Nephron (organoid): ENCODE measurements at regions not wholly inside any gene's neighbourhood (a gene's known extent, or its start where the extent isn't known, plus 50 kb on each side); places are given as distances from the start of the nearest gene placed in this dataset.
A peak's percentile ranks its signal among the peaks of the same experiment; 100 is the strongest.

Experiments
- H3K27ac Mint-ChIP-seq, 3 experiments: 2 replicates each; pipeline ENCODE4 v1.8.0; 2020; ENCODE audit warnings: mixed read lengths in 3 of 3, mild to moderate bottlenecking in 2 of 3, moderate library complexity in 1 of 3
- H3K27me3 Mint-ChIP-seq: 2 replicates; pipeline ENCODE4 v1.8.0; 2021; ENCODE audit warnings: low read depth, mild to moderate bottlenecking, moderate library complexity, mixed read lengths
- H3K36me3 Mint-ChIP-seq: 2 replicates; pipeline ENCODE4 v1.8.0; 2020; ENCODE audit warnings: low read depth, mixed read lengths
- H3K4me1 Mint-ChIP-seq: 2 replicates; pipeline ENCODE4 v1.8.0; 2020; ENCODE audit warnings: mixed read lengths
- H3K4me3 Mint-ChIP-seq, 3 experiments: 2 replicates each; pipeline ENCODE4 v1.8.0; 2020; ENCODE audit warnings: mild to moderate bottlenecking in 3 of 3, mixed read lengths in 3 of 3, moderate library complexity in 2 of 3
- H3K9me3 Mint-ChIP-seq: 2 replicates; pipeline ENCODE4 v1.8.0; 2020; ENCODE audit warnings: mixed read lengths
- TF ChIP-seq, protein P1 (sequence below), 3 experiments: fragments of 200-600 bp; sonication (generic); IDR thresholded peaks; one replicate each; pipeline ENCODE4 v1.5.0; 2021; ENCODE audit warnings: antibody characterized with exemption in 3 of 3; ENCODE audit not compliant: unreplicated experiment in 3 of 3

DNA sequence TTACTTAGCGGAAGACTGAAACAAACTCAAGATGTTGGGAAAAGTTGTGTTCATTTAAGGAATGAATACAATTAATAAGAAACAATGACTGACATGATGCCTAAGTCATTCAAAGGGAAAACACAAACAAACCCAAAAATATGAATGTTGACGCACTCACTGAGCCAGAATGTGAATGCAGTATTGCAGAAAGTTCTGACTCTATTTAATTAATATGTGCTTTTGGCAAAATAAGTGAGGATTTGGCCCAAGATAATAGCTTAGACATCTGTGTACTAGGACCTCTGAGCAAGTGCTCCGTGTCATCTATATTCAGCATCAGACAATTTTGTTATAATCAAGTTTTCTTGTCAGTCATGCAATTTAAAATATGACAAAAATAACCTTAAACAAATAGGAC is 1138.8 kb upstream of the NXPH2 start:
- Mint-ChIP-seq H3K4me3 (no peak overlapping the region), H3K9me3 (peaks cover 5% of the 10 kb centered on the region), H3K4me1 (peaks cover 4% of the 10 kb centered on the region), H3K27ac (no peak overlapping the region), H3K27me3 (no peaks in the 10 kb centered on the region), H3K36me3 (no peaks in the 10 kb centered on the region)
- TF ChIP-seq, protein P1, sequence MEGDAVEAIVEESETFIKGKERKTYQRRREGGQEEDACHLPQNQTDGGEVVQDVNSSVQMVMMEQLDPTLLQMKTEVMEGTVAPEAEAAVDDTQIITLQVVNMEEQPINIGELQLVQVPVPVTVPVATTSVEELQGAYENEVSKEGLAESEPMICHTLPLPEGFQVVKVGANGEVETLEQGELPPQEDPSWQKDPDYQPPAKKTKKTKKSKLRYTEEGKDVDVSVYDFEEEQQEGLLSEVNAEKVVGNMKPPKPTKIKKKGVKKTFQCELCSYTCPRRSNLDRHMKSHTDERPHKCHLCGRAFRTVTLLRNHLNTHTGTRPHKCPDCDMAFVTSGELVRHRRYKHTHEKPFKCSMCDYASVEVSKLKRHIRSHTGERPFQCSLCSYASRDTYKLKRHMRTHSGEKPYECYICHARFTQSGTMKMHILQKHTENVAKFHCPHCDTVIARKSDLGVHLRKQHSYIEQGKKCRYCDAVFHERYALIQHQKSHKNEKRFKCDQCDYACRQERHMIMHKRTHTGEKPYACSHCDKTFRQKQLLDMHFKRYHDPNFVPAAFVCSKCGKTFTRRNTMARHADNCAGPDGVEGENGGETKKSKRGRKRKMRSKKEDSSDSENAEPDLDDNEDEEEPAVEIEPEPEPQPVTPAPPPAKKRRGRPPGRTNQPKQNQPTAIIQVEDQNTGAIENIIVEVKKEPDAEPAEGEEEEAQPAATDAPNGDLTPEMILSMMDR (IDR thresholded peaks at IDR 0.05; ENCODE audit: unreplicated experiment in 3 of 3): no peak

DNA sequence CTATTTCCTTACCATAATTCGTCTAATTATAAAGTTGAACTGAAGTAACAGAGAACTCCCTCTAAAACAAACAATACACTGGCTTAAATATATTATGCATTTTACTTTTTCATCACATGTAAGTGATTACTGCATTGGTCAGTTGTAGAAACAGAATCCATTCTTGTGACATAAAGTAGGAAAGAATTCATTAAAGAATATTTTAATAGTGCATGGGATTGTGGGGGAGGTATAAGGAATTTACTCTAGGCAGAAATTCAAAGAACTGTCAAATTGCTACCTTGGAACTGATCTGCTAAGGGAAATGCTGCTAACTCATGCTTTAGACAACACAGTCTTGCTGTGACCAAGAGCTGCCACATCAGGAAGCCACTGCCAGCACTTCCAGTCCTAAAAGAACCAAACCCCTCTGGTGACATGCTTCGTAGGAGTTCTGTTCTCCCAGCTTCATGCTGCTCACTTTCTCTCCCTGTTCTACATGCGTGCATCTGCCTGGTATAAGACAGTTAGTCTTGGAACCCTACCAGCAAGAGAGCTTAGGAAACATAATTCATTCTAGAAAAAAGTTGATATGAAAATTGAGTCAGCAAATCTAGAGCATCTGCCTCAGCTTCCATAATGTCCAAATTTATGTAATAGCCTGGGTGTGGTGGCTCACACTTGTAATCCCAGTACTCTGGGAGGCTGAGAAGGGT is 1137.6 kb upstream of the NXPH2 start:
- peak overlapping the region in 2 of 3 experiments; percentile 8 to 19 for H3K27ac Mint-ChIP-seq
- H3K36me3 Mint-ChIP-seq: peaks cover 1% of the 10 kb centered on the region
- TF ChIP-seq, protein P1 (IDR thresholded peaks at IDR 0.05; ENCODE audit: unreplicated experiment in 3 of 3): no peak
- H3K27me3 Mint-ChIP-seq: no peaks in the 10 kb centered on the region
- H3K4me1 Mint-ChIP-seq: peaks cover 4% of the 10 kb centered on the region
- H3K4me3 Mint-ChIP-seq: no peak overlapping the region
- peaks cover 7% of the 10 kb centered on the region for H3K9me3 Mint-ChIP-seq

DNA sequence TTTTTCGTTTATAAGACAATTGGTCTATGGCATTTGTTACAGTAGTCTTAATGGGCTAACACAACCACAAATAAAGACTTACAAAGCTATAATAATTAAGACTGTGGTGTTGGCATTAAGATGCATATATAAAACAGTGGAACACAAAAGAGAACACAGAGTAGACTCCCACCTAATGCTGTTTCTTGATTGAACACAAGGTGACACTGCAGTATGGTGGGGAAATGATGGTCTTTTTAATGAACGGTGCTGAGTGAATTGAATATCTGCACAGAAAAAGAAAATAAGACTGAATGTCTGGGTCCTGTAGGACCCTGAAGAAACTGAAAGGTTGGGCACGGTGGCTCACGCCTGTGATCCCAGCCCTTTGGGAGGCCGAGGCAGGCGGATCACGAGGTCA is 1136.6 kb upstream of the NXPH2 start:
- Mint-ChIP-seq H3K27ac (no peak overlapping the region), H3K36me3 (peaks cover 7% of the 10 kb centered on the region), H3K4me1 (peaks cover 4% of the 10 kb centered on the region), H3K4me3 (no peak overlapping the region), H3K9me3 (peaks cover 15% of the 10 kb centered on the region), H3K27me3 (no peaks in the 10 kb centered on the region)
- TF ChIP-seq, protein P1 (IDR thresholded peaks at IDR 0.05; ENCODE audit: unreplicated experiment in 3 of 3): peak in 2 of 3 experiments; percentile 19

DNA sequence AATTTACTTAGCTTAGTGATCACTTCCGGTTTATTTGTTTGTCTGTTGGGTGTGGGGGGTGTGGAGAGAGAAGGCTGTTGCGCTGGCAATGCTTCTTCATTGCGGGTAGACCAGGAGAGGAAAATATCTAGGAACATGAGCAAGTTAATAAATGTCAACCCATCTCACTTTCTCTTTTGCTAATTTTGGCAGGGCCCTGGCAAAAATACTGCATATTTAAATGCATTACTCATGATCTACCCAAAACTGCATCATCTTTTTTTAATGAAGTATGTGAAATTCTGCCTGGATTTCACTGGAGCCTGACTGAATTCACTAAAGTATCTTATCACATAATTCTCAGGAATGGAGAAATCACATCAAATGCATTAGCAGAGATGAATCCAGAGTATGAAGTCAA is 1131.0 kb upstream of the NXPH2 start:
- H3K36me3 Mint-ChIP-seq: peaks cover 7% of the 10 kb centered on the region
- H3K27ac Mint-ChIP-seq: no peak overlapping the region
- TF ChIP-seq, protein P1 (IDR thresholded peaks at IDR 0.05; ENCODE audit: unreplicated experiment in 3 of 3): no peak
- H3K4me3 Mint-ChIP-seq: no peak overlapping the region
- H3K27me3 Mint-ChIP-seq: no peaks in the 10 kb centered on the region
- H3K4me1 Mint-ChIP-seq: no peaks in the 10 kb centered on the region
- H3K9me3 Mint-ChIP-seq: peaks cover 14% of the 10 kb centered on the region

DNA sequence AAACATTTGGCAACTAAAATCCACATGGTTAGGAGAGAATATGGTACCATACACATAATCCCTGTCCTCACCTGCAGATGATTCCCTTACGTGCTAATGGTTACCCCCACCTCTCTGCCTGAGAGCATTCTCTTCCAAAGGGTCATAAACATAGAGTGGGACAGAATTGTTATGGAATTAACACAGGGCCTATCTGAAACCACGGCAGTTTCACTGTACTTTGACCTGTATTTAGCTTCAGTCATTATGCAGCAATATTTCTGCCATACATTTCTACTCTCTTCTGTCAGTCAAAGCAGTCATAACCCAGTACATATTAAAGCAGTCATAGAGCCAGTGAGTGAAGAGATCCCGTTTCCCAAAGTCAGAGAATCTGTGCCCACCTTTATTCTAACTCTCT is 1128.9 kb upstream of the NXPH2 start:
- H3K4me3 Mint-ChIP-seq: no peak overlapping the region
- H3K9me3 Mint-ChIP-seq: peaks cover 13% of the 10 kb centered on the region
- TF ChIP-seq, protein P1 (IDR thresholded peaks at IDR 0.05; ENCODE audit: unreplicated experiment in 3 of 3): no peak
- peaks cover 7% of the 10 kb centered on the region for H3K36me3 Mint-ChIP-seq
- no peaks in the 10 kb centered on the region for H3K4me1 Mint-ChIP-seq
- H3K27me3 Mint-ChIP-seq: no peaks in the 10 kb centered on the region
- H3K27ac Mint-ChIP-seq: no peak overlapping the region

DNA sequence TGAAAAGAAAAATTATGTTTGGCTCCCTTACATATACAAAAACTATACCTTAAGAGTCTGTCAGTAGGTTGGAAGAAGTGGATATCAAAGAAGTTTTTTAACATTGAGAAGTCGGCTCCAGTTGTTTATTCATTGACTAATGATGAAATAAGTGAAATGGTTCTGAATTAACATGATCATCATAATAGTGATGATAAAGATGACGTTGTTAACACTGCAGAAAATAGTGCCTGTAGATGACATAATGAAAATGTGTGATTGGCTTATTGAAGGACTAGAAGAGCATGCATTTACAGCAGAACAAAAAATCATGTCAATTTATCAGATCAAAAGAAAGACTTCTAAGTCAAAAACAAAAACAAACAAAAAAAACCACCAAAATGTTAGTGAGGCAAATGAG is 1125.4 kb upstream of the NXPH2 start:
- H3K9me3 Mint-ChIP-seq: no peaks in the 10 kb centered on the region
- no peak overlapping the region for H3K27ac Mint-ChIP-seq
- no peaks in the 10 kb centered on the region for H3K4me1 Mint-ChIP-seq
- no peaks in the 10 kb centered on the region for H3K27me3 Mint-ChIP-seq
- H3K36me3 Mint-ChIP-seq: no peaks in the 10 kb centered on the region
- no peak overlapping the region for H3K4me3 Mint-ChIP-seq
- TF ChIP-seq, protein P1 (IDR thresholded peaks at IDR 0.05; ENCODE audit: unreplicated experiment in 3 of 3): no peak
